BJ (cell line): ENCODE measurements at regions not wholly inside any gene's neighbourhood (a gene's known extent, or its start where the extent isn't known, plus 50 kb on each side); places are given as distances from the start of the nearest gene placed in this dataset.

Source experiments
- CTCF ChIA-PET: fragments of 350-600 bp; formaldehyde crosslinking; extraction: SDS; loops from one replicate; lab custom pipeline; 2021; ENCODE audit warnings: antibody characterized with exemption, inconsistent platforms; lab: Yijun Ruan, JAX
- POLR2A ChIA-PET: fragments of 300-600 bp; sonication (Branson Sonifier 250); formaldehyde crosslinking; extraction: SDS; loops from one replicate; lab custom pipeline; 2021; ENCODE audit warnings: antibody characterized with exemption; lab: Charles Lee
- DNase-seq: peaks from one replicate; pipeline ENCODE4 v3.0.0-alpha.2; 2011; ENCODE audit warnings: low read depth
- H3K27me3 ChIP-seq: 2 replicates; pipeline ENCODE4 v1.6.0; 2011; ENCODE audit warnings: low read length; ENCODE audit not compliant: control insufficient read depth, insufficient read depth
- H3K36me3 ChIP-seq: 2 replicates; pipeline ENCODE4 v1.5.1; 2011; ENCODE audit warnings: low read length; ENCODE audit not compliant: control insufficient read depth, insufficient read depth
- H3K4me3 ChIP-seq: 2 replicates; pipeline ENCODE4 v1.5.1; 2011; ENCODE audit warnings: low read depth, mild to moderate bottlenecking, control low read depth, low read length
- TF ChIP-seq, protein P1 (sequence below): IDR thresholded peaks from 2 replicates; pipeline ENCODE4 v1.5.1; 2011; ENCODE audit warnings: low read depth, mild to moderate bottlenecking, control low read depth, inconsistent platforms, low read length, moderate library complexity; ENCODE audit not compliant: insufficient read depth

DNA sequence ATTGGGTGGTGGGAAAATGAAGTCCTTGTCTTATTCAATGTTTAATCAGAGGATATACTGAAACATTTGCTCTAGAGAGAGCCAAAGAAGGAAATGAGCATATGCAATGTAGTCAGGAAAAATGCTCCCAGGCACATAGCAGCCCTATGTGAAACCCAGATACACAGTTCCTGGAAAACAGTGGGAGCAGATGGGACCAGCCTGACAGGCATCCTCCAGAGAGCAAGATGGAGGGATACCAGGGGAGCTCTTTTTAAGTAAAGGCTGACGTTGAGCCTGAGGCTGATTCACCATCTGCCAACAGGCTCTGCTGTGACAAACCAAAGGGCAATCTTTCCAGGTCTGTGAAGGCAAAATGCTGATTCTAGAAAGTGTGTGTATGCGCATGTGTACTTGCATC lies 559.4 kb upstream of the KIRREL3 start:
- no peak for DNase-seq
- ChIA-PET POLR2A (no interaction called here), CTCF (no interaction called here)
- TF ChIP-seq, protein P1, sequence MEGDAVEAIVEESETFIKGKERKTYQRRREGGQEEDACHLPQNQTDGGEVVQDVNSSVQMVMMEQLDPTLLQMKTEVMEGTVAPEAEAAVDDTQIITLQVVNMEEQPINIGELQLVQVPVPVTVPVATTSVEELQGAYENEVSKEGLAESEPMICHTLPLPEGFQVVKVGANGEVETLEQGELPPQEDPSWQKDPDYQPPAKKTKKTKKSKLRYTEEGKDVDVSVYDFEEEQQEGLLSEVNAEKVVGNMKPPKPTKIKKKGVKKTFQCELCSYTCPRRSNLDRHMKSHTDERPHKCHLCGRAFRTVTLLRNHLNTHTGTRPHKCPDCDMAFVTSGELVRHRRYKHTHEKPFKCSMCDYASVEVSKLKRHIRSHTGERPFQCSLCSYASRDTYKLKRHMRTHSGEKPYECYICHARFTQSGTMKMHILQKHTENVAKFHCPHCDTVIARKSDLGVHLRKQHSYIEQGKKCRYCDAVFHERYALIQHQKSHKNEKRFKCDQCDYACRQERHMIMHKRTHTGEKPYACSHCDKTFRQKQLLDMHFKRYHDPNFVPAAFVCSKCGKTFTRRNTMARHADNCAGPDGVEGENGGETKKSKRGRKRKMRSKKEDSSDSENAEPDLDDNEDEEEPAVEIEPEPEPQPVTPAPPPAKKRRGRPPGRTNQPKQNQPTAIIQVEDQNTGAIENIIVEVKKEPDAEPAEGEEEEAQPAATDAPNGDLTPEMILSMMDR: no peak
- H3K36me3 ChIP-seq: no peaks in the 10 kb centered on the region
- H3K27me3 ChIP-seq: no peaks in the 10 kb centered on the region
- no peak overlapping the region for H3K4me3 ChIP-seq

- no peak for DNase-seq
- H3K36me3 ChIP-seq: no peaks in the 10 kb centered on the region
- H3K27me3 ChIP-seq: no peaks in the 10 kb centered on the region
- TF ChIP-seq, protein P1: no peak
- ChIA-PET CTCF (no interaction called here), POLR2A (no interaction called here)
- no peak overlapping the region for H3K4me3 ChIP-seq
Measured at GRCh38 chr11:127552446-127552845, 551.9 kb upstream of the KIRREL3 start.

DNA sequence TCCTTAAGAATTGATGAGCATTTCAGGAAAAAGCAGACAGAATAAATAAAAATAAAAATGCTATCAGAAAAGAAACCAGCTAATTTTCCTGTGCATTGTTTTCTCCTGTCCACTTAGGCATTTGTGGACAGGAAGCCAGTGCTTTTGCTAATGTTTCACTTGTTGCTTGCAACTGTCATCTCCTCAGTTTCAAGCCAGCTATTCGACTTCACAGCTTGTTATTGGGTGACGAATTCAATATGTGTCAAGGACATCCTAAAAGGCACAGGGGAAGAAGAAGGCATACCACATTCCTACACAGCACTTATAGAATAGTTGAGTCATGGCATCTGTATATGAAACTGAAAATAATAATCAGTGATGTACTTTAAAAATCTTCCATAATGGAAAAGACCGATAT lies 530.6 kb upstream of the KIRREL3 start:
- CTCF ChIA-PET: no interaction called here
- Histone ChIP-seq H3K4me3 (no peak overlapping the region), H3K27me3 (no peaks in the 10 kb centered on the region), H3K36me3 (no peaks in the 10 kb centered on the region)
- TF ChIP-seq, protein P1: no peak
- no peak for DNase-seq
- POLR2A ChIA-PET: no interaction called here

GRCh38 chr11:127528297-127528696 lies 527.7 kb upstream of the KIRREL3 start:
- DNase-seq: no peak
- Histone ChIP-seq H3K27me3 (no peaks in the 10 kb centered on the region), H3K36me3 (no peaks in the 10 kb centered on the region), H3K4me3 (no peak overlapping the region)
- POLR2A ChIA-PET: no interaction called here
- TF ChIP-seq, protein P1: no peak
- CTCF ChIA-PET: no interaction called here

DNA sequence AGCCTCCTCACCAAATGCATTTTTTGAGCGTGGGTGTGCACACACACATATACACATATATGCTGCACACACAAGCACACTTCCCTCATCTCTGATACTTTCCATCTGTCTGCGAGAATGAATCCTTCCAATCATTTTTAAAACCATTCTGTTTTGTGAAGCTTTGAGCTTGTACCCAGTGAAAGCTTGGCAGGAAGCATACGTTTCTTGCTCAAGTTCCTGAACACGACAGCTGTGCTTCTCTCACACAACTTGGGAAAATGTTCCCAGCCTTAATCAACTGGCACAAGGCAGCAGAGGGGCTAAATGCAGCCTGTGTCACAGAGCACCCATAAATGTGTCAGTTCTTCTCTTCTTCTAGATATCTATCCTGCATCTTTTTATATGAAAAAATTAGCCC lies 524.0 kb upstream of the KIRREL3 start:
- Histone ChIP-seq H3K27me3 (no peaks in the 10 kb centered on the region), H3K36me3 (no peaks in the 10 kb centered on the region), H3K4me3 (no peak overlapping the region)
- ChIA-PET CTCF (interaction anchor here (0.6 to 0.7 kb wide), 2 partner anchors 1352 to 1659 kb away, joined by 3 read pairs; no protein-coding TSS in a partner anchor), POLR2A (no interaction called here)
- DNase-seq: no peak
- TF ChIP-seq, protein P1: no peak
